Esophagus squamous epithelium (tissue), 4 donors: ENCODE measurements at regions not wholly inside any gene's neighbourhood (a gene's known extent, or its start where the extent isn't known, plus 50 kb on each side); places are given as distances from the start of the nearest gene placed in this dataset.

ENCODE experiments used
- CTCF ChIP-seq, 6 experiments: fragments of 450-650 bp in 4 of 6; fragments of 200-600 bp in 2 of 6; sonication (generic) in 2 of 6; IDR thresholded peaks; one replicate each; pipeline ENCODE4 v1.5.1; 2016 to 2019; ENCODE audit warnings: antibody characterized with exemption in 6 of 6, mild to moderate bottlenecking in 4 of 6, moderate library complexity in 4 of 6
- POLR2A ChIP-seq, 4 donors: fragments of 450-650 bp; IDR thresholded peaks; one replicate each; pipeline ENCODE4 v1.6.1; 2017; ENCODE audit warnings: antibody characterized with exemption in 4 of 4, mild to moderate bottlenecking in 4 of 4, moderate library complexity in 3 of 4

DNA sequence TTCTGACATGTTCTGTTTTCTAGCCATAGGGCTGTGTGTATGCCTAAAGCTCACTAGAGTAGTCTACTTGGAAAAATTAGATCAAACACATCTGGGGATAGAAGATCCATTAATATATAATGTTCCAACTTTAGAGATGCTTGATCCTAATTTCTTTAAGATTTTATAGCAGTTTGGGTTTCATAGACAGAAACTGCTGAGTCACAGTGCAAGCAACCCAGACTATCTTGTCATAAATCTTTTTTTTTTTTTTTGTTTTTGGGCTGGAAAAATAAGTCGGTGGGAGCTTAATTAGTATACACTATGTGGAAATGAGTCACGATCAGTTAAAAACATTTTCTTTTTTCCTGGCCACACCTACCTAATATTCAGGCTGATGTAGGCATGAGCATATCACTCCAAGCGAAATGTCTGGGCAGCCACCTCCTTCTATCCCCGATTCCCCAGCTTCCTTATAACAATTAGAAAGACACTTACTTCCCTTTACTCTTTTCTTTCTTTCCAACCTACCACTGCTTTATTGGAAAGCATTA lies 58.2 kb upstream of the CASK start:
- no peak for TF ChIP-seq CTCF (IDR thresholded peaks at IDR 0.05)
- no peak for TF ChIP-seq POLR2A (IDR thresholded peaks at IDR 0.05)
